HepG2 (cell line): ENCODE measurements at regions not wholly inside any gene's neighbourhood (a gene's known extent, or its start where the extent isn't known, plus 50 kb on each side); places are given as distances from the start of the nearest gene placed in this dataset.
"Not testable (repeated sequence)": the region's sequence is repeated elsewhere in the genome, so short reads cannot be mapped to it uniquely, and the experiment has no call there.

Source experiments
- ATAC-seq: fragments of 200-7000 bp; cut with Tn5 transposase; 3 replicates; pipeline ENCODE4 v1.9.1; 2020; ENCODE audit warnings: mild to moderate bottlenecking, moderate library complexity
- BruUV-seq: library from RNA; stranded (reverse); fragments of 400-500 nt; replicated peaks from 2 replicates; lab custom pipeline; 2021; lab: Mats Ljungman, UMichigan
- CTCF ChIA-PET: fragments of 300-600 bp; formaldehyde crosslinking; extraction: SDS; loops from one replicate; lab custom pipeline; 2021; ENCODE audit warnings: low total read pairs, inconsistent platforms, low intra/inter-chr PET ratio; lab: Yijun Ruan, JAX
- POLR2A ChIA-PET: fragments of 350-600 bp; sonication (Branson Sonifier 250); formaldehyde crosslinking; loops from one replicate; lab custom pipeline; 2020; ENCODE audit warnings: antibody characterized with exemption, inconsistent platforms; lab: Yijun Ruan, JAX
- DNase-seq: peaks from one replicate; pipeline ENCODE4 v3.0.0-alpha.2; 2015; ENCODE audit warnings: low spot score
- FAIRE-seq: peaks from 3 replicates; lab custom pipeline; 2011; peaks lifted over from hg19 to GRCh38; lab: Jason Lieb, UNC
- H2AFZ ChIP-seq: one replicate; pipeline ENCODE4 v1.6.1; 2011; ENCODE audit warnings: low read length, inconsistent platforms
- H3K27ac ChIP-seq: fragments of 300-600 bp; 3 replicates; pipeline ENCODE4 v1.8.0; 2011; ENCODE audit warnings: mixed run types, mild to moderate bottlenecking, mixed read lengths, low read length, inconsistent platforms; ENCODE audit not compliant: insufficient read depth; ENCODE audit errors: extremely low read length
- H3K27me3 ChIP-seq, 2 experiments: fragments of 200-600 bp in 1 of 2; 2 replicates in 1 of 2; 3 replicates in 1 of 2; pipeline versions ENCODE4 v1.6.0 to v1.8.0; 2011; ENCODE audit warnings: low read length in 2 of 2, mild to moderate bottlenecking in 2 of 2, moderate library complexity in 2 of 2, inconsistent platforms in 1 of 2; ENCODE audit not compliant: insufficient read depth in 2 of 2, control insufficient read depth in 1 of 2
- H3K36me3 ChIP-seq, 2 experiments: fragments of 200-600 bp in 1 of 2; replicated peaks in 1 of 2; 2 replicates in 1 of 2; 3 replicates in 1 of 2; pipeline versions ENCODE4 v1.5.1 to v1.8.0; 2011; ENCODE audit warnings: low read length in 2 of 2, inconsistent platforms in 1 of 2; ENCODE audit not compliant: insufficient read depth in 2 of 2, control insufficient read depth in 1 of 2
- H3K4me1 ChIP-seq: 2 replicates; pipeline ENCODE4 v1.5.1; 2012; ENCODE audit warnings: low read length, inconsistent platforms; ENCODE audit not compliant: insufficient read depth
- H3K4me2 ChIP-seq: 2 replicates; pipeline ENCODE4 v1.6.0; 2011; ENCODE audit warnings: low read depth, low read length, inconsistent platforms
- H3K4me3 ChIP-seq, 3 experiments: fragments of 200-600 bp in 1 of 3; sonication (generic), shearing (Covaris generic) in 1 of 3; replicated peaks in 1 of 3; 2 replicates each; pipeline ENCODE4 v1.5.1; 2011 to 2016; ENCODE audit warnings: low read length in 3 of 3, inconsistent platforms in 2 of 3, low read depth in 2 of 3, mild to moderate bottlenecking in 2 of 3, control low read depth in 1 of 3, mixed read lengths in 1 of 3; ENCODE audit not compliant: insufficient read depth in 1 of 3
- H3K79me2 ChIP-seq: one replicate; pipeline ENCODE4 v1.6.1; 2011; ENCODE audit warnings: low read length, inconsistent platforms; ENCODE audit not compliant: insufficient read depth
- H3K9ac ChIP-seq: 2 replicates; pipeline ENCODE4 v1.6.0; 2011; ENCODE audit warnings: mild to moderate bottlenecking, low read depth, low read length, inconsistent platforms; ENCODE audit not compliant: insufficient read depth
- H3K9me3 ChIP-seq: 2 replicates; pipeline ENCODE4 v1.5.1; 2012; ENCODE audit warnings: mild to moderate bottlenecking, low read length
- H4K20me1 ChIP-seq: 2 replicates; pipeline ENCODE4 v1.6.0; 2011; ENCODE audit warnings: inconsistent platforms, mild to moderate bottlenecking, low read length, moderate library complexity; ENCODE audit not compliant: insufficient read depth
- ATF7-NPFF ChIP-seq: sonication (generic); formaldehyde crosslinking; IDR thresholded peaks from 2 replicates; pipeline ENCODE4 v1.8.1; 2023; ENCODE audit warnings: mild to moderate bottlenecking, low read depth, missing genetic modification reagents, moderate library complexity
- BRD4 ChIP-seq: sonication (generic); formaldehyde crosslinking; IDR thresholded peaks from 2 replicates; pipeline ENCODE4 v1.4.0; 2020; ENCODE audit warnings: missing genetic modification reagents
- CBX5 ChIP-seq: sonication (generic); formaldehyde crosslinking; IDR thresholded peaks from 2 replicates; pipeline ENCODE4 v1.4.0; 2020; ENCODE audit warnings: missing genetic modification reagents, borderline replicate concordance
- GATAD1 ChIP-seq: IDR thresholded peaks from 2 replicates; pipeline ENCODE4 v1.6.1; 2016; ENCODE audit warnings: missing genetic modification reagents, missing compliant biosample characterization
- HBP1 ChIP-seq: IDR thresholded peaks from 2 replicates; pipeline ENCODE4 v1.6.1; 2016; ENCODE audit warnings: low read depth, control low read depth
- MEIS2 ChIP-seq: sonication (generic); formaldehyde crosslinking; IDR thresholded peaks from 2 replicates; pipeline ENCODE4 v1.9.0; 2021; ENCODE audit warnings: mild to moderate bottlenecking, missing genetic modification reagents
- PATZ1 ChIP-seq: sonication (generic); formaldehyde crosslinking; IDR thresholded peaks from 2 replicates; pipeline ENCODE4 v1.4.0; 2020; ENCODE audit warnings: missing genetic modification reagents
- POLR2G ChIP-seq: fragments of 200-400 bp; formaldehyde crosslinking; IDR thresholded peaks from 2 replicates; pipeline ENCODE4 v1.6.1; 2018; ENCODE audit warnings: mild to moderate bottlenecking, low read depth, low read length, moderate library complexity
- RAD21 ChIP-seq: fragments of 450-650 bp; formaldehyde crosslinking; IDR thresholded peaks from 2 replicates; pipeline ENCODE4 v1.5.0; 2020; ENCODE audit warnings: mild to moderate bottlenecking
- SMYD3 ChIP-seq: sonication (generic); formaldehyde crosslinking; IDR thresholded peaks from 2 replicates; pipeline ENCODE4 v1.8.1; 2023; ENCODE audit warnings: mild to moderate bottlenecking, missing genetic modification reagents
- SNAPC2 ChIP-seq: sonication (generic); formaldehyde crosslinking; IDR thresholded peaks from 2 replicates; pipeline ENCODE4 v1.8.1; 2022; ENCODE audit warnings: mild to moderate bottlenecking, missing genetic modification reagents
- SNAPC5 ChIP-seq: sonication (generic); formaldehyde crosslinking; IDR thresholded peaks from 2 replicates; pipeline ENCODE4 v1.8.1; 2023; ENCODE audit warnings: mild to moderate bottlenecking, missing genetic modification reagents, borderline replicate concordance
- ZBTB38 ChIP-seq: sonication (generic); formaldehyde crosslinking; IDR thresholded peaks from 2 replicates; pipeline ENCODE4 v1.5.1; 2020; ENCODE audit warnings: mild to moderate bottlenecking, missing genetic modification reagents
- ZBTB42 ChIP-seq: sonication (generic); formaldehyde crosslinking; IDR thresholded peaks from 2 replicates; pipeline ENCODE4 v1.5.0; 2020; ENCODE audit warnings: mild to moderate bottlenecking, missing genetic modification reagents
- ZFY ChIP-seq: sonication (generic); formaldehyde crosslinking; IDR thresholded peaks from 2 replicates; pipeline ENCODE4 v1.4.0; 2020; ENCODE audit warnings: missing genetic modification reagents
- ZNF770 ChIP-seq: sonication (generic); formaldehyde crosslinking; IDR thresholded peaks from 2 replicates; pipeline ENCODE4 v1.5.0; 2020; ENCODE audit warnings: mild to moderate bottlenecking, missing genetic modification reagents
- ZSCAN12 ChIP-seq: sonication (generic); formaldehyde crosslinking; IDR thresholded peaks from 2 replicates; pipeline ENCODE4 v1.9.0; 2021; ENCODE audit warnings: mild to moderate bottlenecking, missing genetic modification reagents
- whole genome bisulfite sequencing: methylation state at CpG from one replicate; pipeline ENCODE4 v1.1.6; 2017; ENCODE audit warnings: low lambda C conversion rate; 5-methylcytosine and 5-hydroxymethylcytosine counted together
- in situ Hi-C: cut with HindIII; loops from 2 replicates; pipeline ENCODE4 v1.10.0; 2017; ENCODE audit warnings: low pct_unique_long_range_greater_than_20kb; ENCODE audit not compliant: extremely low pct_ligation_motif_present
- intact Hi-C: fragments of 100-400 bp; cut with micrococcal nuclease; formaldehyde crosslinking; loops from one replicate; pipeline ENCODE4 v1.10.0; 2022; ENCODE audit not compliant: unreplicated experiment

GRCh38 chr6:63515227-63515626, 57.1 kb upstream of the LOC128125822 start:
- H3K9me3 ChIP-seq, DNase-seq, ATAC-seq, H4K20me1 ChIP-seq, H3K36me3 ChIP-seq, H3K27me3 ChIP-seq, BruUV-seq, H2AFZ ChIP-seq, FAIRE-seq: not testable (repeated sequence)
- ChIA-PET CTCF (interaction anchor here (1.6 kb wide), 1 partner anchor 162 kb away, joined by 4 read pairs; no protein-coding TSS in a partner anchor), POLR2A (interaction anchor here (1.0 to 7.0 kb wide), 21 partner anchors 8 to 163 kb away, joined by 3 to 118 read pairs (median 8); no protein-coding TSS in a partner anchor)
- WGBS = 81% methylated on average over 5 of the region's 5 CpGs
- H3K4me1 ChIP-seq = peaks cover 98% of the 10 kb centered on the region
- intact Hi-C loops = loop anchor here (2.0 kb wide), 2 partner anchors 50 to 162 kb away; no protein-coding TSS in a partner anchor
- in situ Hi-C loops = loop anchor here (5.0 to 10.0 kb wide), 2 partner anchors 57 to 160 kb away; partner anchors contain the start of genes LOC128125822 and PTP4A1
- H3K27ac ChIP-seq = peak overlapping the region; percentile 97
- H3K79me2 ChIP-seq = peaks cover 18% of the 10 kb centered on the region
- H3K4me3 ChIP-seq = peak overlapping the region in 1 of 3 experiments; percentile 53; a peak in 1 of 6 replicates
- peak overlapping the region; percentile 86 for H3K9ac ChIP-seq
- peak overlapping the region; percentile 78 for H3K4me2 ChIP-seq
- TF ChIP-seq SNAPC5 (CRISPR knock-in tag) = 0 out of 2 replicates have a peak, but pooled peaks have one; percentile 57
- 0 out of 2 replicates have a peak, but pooled peaks have one; percentile 0 for TF ChIP-seq HBP1 (CRISPR knock-in tag)
- peak; percentile 17; the same call in 1 of the 2 replicates for TF ChIP-seq POLR2G
- TF ChIP-seq MEIS2 (CRISPR knock-in tag) = peak; percentile 4; the same call in 1 of the 2 replicates
- TF ChIP-seq CBX5 (CRISPR knock-in tag) = 0 out of 2 replicates have a peak, but pooled peaks have one; percentile 0
- 0 out of 2 replicates have a peak, but pooled peaks have one; percentile 16 for TF ChIP-seq SMYD3 (CRISPR knock-in tag)
- peak; percentile 2; the same call in 1 of the 2 replicates for TF ChIP-seq PATZ1
- TF ChIP-seq ZFY (CRISPR knock-in tag) = 0 out of 2 replicates have a peak, but pooled peaks have one; percentile 6
- 0 out of 2 replicates have a peak, but pooled peaks have one; percentile 4 for TF ChIP-seq RAD21 (CRISPR knock-in tag)
- 0 out of 2 replicates have a peak, but pooled peaks have one; percentile 8 for TF ChIP-seq GATAD1 (CRISPR knock-in tag)
- peak; percentile 3; the same call in 1 of the 2 replicates for TF ChIP-seq BRD4
- 0 out of 2 replicates have a peak, but pooled peaks have one; percentile 6 for TF ChIP-seq SNAPC2 (CRISPR knock-in tag)
- peak; percentile 38; the same call in 1 of the 2 replicates for TF ChIP-seq ZBTB42 (CRISPR knock-in tag)
- peak; percentile 74; the same call in 1 of the 2 replicates for TF ChIP-seq ZBTB38
- TF ChIP-seq ZNF770 (CRISPR knock-in tag) = peak; percentile 2; the same call in 1 of the 2 replicates
- TF ChIP-seq ZSCAN12 (CRISPR knock-in tag) = 0 out of 2 replicates have a peak, but pooled peaks have one; percentile 65
- peak; percentile 30; the same call in 1 of the 2 replicates for TF ChIP-seq ATF7-NPFF
